Fibroblast of skin of abdomen (primary cell): ENCODE measurements at regions not wholly inside any gene's neighbourhood (a gene's known extent, or its start where the extent isn't known, plus 50 kb on each side); places are given as distances from the start of the nearest gene placed in this dataset.
A peak's percentile ranks its signal among the peaks of the same experiment; 100 is the strongest.

Experiments
- DNase-seq: peaks from one replicate; pipeline ENCODE4 v3.0.0-alpha.2; 2013

- DNase-seq = no peak
Measured at GRCh38 chr4:89598602-89599001, 238.4 kb downstream of the SNCA start.

GRCh38 chr4:89595125-89595789, 241.7 kb downstream of the SNCA start:
- no peak for DNase-seq

DNA sequence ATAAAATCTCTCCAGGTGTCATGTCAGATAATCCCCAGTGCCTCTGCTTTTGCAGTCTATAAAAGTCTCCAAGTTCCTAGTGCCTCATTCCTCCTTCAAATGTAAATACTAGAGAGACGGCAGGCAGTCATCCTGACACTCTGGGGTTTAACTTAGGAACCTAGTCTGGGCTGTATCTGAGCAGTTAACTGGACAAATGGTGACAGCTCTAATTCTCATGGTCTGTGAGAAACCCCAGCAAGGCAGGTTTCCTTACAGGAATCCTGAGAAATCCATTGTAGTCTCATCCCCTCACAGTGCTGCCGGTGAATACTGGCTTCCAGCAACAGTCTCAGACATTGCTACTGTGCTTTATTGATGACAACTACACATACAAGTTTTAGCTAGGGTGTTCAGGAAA, 246.8 kb downstream of the SNCA start:
- DNase-seq = no peak

DNA sequence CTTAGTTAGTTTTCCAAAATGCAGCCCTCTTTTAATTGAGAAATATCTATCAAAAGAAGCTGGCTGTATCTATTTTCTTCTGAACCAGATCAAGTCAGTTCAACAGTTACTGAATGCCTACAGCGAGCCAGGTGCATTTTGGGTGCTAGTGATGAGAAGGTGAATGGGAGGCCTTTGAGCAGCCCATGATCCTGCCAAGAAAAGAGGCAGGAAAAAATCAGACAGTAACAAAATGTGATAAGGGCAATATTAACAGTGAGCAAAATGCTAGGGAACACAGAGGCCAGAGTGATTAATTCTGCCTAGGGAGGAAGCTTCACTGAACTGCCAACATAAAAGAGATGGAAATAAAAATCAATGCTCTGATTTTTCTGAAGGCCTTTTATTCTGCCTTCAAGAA, 248.5 kb downstream of the SNCA start:
- no peak for DNase-seq

GRCh38 chr4:89587364-89587763, 249.6 kb downstream of the SNCA start:
- DNase-seq = no peak

DNA sequence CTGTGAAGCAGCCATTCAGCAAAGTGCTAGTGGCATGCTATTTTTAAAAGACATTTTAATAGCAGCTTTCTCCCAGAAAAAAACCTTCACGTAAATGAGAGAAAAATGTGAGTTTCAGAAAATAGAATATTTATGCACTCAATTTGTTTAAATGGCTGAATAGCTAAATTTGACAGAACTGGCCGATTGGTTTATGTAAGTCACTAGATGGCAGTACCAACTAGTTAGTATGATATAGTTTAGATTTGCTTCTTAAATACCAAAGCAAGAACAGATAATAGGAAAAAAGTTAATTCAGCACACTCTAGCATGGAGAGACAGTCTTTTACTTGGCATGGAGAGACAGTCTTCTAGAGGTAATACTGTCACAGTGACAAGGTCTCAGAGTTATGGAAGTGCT, 250.1 kb downstream of the SNCA start:
- DNase-seq = no peak

DNA sequence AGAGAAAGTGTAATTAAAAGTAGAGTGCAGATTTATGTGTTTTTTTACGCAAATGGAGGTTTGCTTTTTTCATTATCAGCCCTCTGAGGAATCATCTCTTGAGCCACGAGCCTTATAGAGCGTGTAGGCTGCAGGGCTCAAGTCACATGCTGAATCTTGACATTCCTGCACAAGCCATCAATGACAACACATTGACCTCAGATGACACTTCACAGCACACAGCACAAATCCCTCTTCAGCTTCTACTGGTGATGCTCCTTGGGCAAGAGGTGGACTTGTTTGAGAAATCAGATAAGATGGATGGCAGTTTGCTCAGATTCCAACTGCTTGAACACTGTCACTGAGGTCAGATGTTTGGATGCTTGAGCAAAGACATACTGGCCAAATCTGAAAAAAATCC, 250.6 kb downstream of the SNCA start:
- DNase-seq = no peak

DNA sequence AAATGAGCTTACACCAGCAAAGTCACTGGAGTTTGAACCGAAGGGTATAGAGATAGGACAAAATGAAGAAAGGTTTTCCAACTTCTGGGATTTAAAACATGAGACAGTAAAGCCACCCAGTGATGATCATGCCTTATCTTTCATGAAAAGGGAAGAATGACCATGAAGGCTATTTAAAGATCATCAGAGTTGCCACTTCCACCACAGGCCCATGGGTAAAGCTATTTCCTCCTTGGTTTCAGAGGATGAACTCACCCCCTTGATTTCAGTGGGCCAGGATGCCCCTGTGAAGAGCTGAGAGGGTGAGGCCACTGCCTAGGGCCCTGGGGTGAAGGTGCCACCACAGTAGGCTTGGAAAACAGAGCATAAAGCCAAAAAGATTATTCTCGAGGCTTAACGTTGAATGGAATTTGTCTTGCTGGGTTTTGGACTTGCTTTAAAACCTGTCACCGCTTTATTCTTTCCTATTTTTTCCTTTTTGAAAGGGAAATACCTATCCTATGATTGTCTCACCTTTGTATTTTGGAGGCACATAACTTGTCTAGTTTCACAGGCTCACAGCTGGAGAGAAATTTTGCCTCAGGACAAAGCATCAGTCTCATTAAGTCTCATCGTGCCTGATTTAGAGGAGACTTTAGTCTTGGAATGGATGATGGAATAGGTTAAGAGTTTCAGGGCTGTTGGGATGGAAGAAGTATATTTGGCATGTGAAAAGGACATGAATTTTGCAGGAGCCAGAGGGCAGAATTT, 254.0 kb downstream of the SNCA start:
- no peak for DNase-seq

DNA sequence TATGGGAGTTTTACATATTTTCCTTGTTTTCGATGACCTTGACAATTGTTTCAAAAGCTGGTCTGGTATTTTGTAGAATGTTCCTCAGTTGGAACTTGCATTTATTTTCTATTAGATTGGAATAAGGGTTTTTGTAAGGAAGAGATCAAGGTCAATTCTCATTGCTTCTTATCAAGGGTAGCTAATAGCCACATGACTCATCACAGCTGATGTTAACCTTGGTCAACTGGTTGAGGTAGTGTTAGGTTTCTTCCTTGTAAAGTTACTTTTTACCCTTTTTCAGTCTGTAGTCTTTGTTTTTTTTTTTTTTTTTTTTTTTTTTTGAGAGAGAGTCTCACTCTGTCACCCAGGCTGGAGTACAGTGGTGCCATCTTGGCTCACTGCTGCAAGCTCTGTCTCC, 257.2 kb downstream of the SNCA start:
- DNase-seq = no peak

- DNase-seq = no peak
Measured at GRCh38 chr4:89576246-89576645, 260.7 kb downstream of the SNCA start.

- DNase-seq = no peak
Measured at GRCh38 chr4:89575840-89576239, 261.1 kb downstream of the SNCA start.

DNA sequence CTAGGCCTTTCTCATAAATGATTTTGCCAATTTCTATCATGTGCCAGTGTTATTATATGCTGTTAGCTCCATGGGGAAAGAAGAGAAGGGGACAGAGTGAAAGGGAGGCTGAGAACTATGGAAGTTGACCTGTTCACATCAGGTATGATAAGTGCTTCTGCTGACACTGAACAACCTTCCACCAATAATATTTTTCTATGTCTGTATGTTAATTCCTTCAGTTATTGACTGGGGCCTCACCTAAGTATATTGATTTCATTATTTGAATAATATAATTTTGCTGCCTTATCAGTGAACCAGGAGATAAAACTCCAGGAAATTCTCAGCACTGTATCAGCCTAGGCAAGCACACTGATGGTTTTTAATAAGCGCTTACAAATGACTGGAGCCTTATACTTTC, 262.8 kb downstream of the SNCA start:
- no peak for DNase-seq

DNA sequence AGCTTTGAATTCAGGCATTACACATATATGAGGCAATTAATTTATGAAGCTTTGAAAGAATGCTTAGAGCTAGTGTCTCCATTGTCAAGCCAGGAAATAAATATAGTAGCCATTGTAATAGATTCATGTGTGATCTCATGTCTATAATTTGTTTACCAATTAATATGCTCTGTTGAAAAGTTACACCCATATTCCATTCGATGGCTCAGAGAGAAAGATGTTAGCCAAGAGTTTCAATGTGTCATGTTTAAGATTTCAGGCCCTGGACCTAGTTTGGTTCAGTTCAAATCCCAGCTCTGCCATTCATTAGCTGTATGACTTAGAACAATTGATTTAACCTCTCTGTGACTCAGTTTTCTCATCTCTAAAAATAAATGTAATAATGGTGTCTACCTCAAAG, 263.3 kb downstream of the SNCA start:
- no peak for DNase-seq

- DNase-seq = no peak
Measured at GRCh38 chr4:89572224-89572858, 264.6 kb downstream of the SNCA start.

- DNase-seq = no peak
Measured at GRCh38 chr4:89570931-89571330, 263.3 kb upstream of the GPRIN3 start.

DNA sequence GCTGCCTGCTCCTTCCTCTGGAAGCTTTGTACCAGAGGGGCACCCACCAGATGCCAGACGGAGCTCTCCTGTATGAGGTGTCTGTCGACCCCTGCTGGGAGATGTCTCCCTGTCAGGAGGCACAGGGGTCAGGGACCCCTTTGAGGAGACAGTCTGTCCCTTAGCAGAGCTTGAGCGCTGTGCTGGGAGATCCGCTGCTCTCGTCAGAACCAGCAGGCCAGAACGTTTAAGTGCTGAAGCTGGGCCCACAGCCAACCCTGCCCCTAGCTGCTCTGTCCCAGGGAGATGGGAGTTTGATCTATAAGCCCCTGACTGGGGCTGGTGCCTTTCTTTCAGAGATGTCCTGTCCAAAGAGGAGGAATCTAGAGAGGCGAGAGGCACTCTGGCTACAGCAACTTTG, 260.3 kb upstream of the GPRIN3 start:
- no peak for DNase-seq

- DNase-seq = no peak
Measured at GRCh38 chr4:89563431-89563830, 255.8 kb upstream of the GPRIN3 start.

DNA sequence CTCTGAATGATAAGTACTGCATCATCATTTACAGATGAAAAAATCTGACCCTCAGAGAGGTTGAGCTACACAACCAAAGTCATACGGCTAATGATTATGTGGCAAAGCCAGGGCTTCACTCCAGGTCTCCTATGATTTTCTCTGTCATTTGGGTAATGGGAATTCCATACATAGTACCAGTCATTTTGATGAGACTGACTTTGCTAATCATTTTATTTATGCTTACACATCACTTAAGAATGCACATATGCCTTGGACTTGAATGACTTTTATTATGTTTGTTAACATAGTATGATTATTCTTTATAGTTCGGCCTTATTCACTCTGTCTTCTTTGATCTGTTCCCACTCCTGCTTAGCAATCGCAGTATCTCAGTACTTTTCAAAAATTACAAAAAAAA, 255.1 kb upstream of the GPRIN3 start:
- no peak for DNase-seq

GRCh38 chr4:89561048-89561447, 253.4 kb upstream of the GPRIN3 start:
- DNase-seq = no peak

- peak; percentile 1 for DNase-seq
Measured at GRCh38 chr4:89558147-89558546, 250.5 kb upstream of the GPRIN3 start.

DNA sequence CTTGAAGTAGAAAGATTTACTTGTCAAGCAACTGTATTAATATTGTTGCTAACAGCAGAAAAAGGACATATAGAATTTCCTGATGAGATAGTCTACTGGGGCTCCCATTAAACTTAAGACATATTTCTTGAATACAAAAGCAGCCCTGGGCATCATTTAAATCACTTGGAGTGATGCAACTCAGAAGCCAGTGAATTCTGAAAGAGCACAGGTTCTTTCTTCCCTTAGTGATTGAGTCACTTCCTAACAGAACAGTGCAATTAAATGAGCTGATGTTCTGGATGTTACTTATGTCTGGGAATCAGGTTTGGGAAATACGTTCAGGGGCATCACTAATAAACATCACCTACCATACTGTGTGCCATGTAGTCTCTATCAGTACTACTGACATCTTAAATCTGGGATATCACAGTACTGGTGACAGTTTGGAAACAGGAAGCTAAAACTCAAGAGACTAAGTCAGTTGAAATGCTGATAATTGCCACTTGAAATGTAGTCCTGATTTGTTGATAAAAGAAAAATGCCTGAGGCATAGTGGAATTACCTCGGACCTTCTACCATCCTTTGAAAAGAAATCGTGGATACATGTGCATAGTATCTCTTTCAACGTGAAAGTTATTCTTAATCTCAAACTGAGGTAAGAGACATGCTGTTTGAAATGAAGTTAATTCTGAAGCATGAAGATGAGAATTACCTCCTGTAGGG, 249.2 kb upstream of the GPRIN3 start:
- no peak for DNase-seq

DNA sequence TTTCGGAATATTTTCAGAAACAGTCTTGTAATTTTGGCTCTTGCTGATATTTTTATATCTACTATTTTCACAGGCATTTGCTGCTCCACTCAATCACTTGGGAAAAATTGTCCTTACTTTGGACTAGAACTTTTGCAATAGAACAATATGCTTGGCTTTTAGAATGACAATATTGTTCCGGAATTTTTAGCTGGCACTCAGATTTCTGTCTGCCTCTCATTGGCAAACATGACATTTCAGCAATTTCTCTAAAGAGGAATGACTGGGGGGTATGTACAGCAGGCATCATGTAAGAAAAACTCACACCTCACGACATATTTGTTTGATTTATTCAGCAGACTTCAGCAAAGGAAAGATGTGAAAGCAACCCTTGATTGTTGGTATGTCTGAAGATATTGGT, 243.6 kb upstream of the GPRIN3 start:
- DNase-seq = no peak

DNA sequence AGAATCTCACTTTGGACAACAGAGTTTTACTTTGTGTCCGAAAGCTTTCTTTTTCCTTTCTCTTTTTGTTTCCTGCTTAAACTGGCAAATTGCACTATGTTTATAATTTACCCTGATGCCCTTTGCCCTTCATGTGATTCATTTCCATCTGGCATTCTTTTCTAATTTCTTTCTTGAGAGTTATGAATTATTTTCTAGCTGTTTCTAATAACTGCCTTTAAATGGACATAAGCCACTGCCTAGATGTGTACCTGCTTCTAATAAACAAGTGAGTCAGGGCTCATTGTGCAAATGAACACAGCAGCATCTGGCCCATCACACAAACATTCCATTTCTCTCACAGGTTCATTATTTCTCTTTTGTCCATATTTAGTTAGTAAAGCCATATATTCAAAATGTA, 242.3 kb upstream of the GPRIN3 start:
- peak; percentile 2 for DNase-seq
